ENCODE measurements at regions not wholly inside any gene's neighbourhood (a gene's known extent, or its start where the extent isn't known, plus 50 kb on each side); places are given as distances from the start of the nearest gene placed in this dataset.

DNA sequence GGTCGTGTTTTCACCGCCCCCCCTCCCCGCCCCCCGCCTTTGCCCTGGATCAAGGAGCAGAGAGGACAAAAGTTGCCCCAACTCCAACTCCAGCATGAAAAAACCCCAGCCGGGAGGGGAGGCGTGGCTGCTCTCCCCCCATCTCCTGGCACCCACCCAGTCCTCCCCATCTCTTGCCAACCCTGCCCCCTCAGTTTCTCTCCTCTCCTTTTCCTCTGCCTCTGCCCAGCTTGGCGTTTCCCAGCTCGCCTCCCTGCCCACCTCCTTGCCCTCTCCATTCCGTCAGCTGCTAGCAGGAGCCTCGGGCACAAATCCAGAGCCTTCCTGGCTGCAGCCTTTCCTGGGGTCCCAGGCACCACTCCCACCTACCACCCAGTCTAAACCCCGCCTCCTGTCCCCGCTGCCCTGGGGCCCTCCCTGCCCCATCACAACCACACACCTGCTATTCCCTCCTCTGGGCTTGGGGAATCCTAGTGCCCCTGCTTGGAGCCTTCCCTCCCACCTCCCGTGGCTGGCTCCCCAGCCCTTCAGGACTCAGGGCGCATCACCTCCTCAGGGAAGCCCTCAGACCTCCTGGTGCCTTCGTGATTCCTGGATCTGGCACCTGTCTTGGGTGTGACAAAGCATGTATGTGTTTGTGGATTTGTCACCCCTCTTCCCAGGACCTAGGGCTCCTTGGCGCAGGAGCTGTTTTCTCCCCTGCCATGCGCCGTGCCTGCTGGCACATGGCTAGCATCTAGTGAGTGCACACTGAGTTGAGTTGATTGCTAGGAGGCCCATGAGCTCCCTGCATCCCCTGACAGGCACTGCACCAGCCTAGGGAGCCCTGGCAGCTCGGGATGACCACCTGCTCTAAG lies 209.1 kb downstream of the TFCP2L1 start:
- DNase-seq (ENCODE audit: low spot score), result no peak

DNA sequence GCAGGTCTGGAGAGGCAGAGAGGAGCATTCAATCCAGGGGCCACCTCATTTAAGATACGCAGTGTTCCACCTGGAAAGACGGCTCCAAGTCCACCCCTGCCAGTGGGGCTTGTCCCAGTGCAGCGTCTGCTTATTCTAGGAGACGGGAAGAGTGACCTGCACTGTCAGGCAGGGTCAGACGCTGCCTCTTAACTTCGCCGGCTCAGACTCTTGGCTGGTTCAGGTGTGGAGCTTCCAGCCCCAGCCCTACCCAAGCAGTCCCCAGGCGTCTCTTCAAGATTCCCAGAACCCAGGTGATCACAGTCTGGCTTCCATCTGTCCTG lies 208.5 kb downstream of the TFCP2L1 start:
- DNase-seq (ENCODE audit: low spot score), result no peak

DNA sequence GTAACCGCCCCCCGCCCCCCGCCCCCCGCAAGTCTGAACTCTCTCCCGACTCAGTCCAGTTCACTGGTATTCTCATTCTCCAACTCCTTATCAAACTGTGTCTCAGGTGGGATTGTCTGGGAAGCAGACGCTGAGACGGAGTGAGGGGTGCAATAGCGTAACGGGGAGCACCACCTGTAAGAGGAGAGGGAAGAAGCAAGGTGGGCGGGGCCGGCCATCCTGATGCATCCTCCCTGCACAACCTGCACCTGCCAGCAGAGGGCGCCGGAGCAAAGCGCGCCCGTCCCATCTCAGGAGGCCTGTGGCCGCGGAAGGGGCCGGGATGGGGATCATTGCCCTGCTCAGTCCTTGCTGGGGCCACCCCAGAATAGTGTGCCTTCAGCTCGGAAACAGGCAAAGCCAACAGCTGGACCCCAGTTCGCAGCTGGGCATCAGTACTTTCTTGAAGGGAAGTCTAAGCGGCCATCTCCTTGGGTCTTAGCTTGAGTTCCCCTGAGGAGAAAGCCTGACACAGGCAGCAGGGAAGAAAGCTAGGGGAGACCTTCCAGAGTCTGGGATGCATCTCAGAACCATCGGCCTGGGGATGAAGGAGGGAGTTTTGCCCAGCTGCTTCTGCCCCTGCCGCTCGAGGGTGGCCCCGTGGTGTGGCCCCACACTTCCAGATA lies 208.0 kb downstream of the TFCP2L1 start:
- DNase-seq (ENCODE audit: low spot score), result peak; percentile 66

DNA sequence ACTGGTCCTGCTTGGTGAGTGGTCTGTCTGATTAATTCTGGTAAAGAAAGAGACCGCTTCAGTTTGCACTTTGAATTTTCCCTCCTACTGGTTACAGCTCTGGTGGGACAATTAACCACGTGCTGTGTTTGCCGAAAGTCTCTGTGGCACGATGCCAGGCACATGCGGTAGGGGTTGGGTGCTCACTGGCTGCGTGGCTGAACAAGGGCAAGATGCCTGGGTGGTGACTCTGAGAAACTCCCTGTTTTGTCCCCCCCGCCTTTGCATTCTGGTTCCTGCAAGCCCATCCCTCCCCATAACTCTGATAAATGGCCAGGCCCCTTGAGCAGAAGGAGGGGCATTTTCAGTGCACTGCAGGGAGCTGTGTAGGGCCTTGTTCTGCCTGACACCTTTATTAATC lies 206.1 kb downstream of the TFCP2L1 start:
- no peak for DNase-seq (ENCODE audit: low spot score)

DNA sequence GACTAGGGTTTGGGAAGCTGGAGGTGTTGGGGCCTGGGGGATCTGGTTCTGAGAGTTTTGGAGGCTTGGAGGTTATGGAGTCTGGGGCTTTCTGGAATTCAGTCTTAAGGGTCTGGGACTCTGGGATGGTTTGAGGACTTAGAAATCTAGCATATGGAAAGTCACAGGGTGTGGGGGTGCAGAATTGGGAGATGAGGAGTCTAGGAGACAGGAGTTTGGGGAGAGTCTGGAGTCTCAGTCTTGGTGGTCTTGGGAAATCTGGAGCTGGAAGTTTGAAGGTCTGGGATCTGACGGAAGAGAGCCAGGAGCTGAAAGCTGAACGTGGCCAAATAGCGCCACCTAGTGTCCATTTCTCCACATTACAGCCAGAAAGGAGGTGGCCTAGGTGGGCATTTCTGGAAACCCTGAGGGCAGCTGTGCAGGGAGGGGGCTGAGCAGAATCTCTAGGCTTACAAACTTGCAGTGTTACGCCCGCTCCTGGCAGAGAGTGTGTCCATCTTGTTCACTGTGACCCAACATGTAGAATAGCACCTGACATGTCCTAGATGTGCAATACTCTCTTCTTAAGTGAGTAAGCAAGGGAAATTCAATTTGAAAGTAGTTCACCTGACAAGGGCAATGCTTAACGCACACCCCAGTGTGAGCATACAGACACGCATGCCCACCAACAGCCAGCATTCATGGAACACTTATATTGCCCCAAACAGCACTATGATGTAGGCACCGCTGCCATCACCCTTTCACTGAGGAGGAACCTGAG lies 204.8 kb downstream of the TFCP2L1 start:
- DNase-seq (ENCODE audit: low spot score), result peak; percentile 51

DNA sequence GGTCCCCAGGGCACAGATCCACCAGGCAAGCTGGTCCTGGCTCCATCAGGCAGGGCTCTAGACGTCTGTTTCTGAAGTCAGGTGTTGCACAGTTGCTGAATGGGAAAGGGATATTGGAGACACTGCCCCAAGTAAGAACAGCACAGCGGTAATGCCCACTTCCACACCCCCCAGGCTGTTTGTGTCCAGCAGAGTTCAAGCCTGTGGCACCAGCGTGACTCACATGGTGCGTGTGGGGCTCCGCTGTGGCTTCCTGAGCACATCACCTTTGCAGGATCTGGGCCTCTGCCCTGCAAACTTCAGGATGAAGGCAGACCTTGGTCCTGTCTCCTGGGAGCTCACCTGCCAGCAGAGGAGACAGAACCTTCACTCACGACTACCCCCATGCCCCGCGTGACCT lies 203.3 kb downstream of the TFCP2L1 start:
- no peak for DNase-seq (ENCODE audit: low spot score)

DNA sequence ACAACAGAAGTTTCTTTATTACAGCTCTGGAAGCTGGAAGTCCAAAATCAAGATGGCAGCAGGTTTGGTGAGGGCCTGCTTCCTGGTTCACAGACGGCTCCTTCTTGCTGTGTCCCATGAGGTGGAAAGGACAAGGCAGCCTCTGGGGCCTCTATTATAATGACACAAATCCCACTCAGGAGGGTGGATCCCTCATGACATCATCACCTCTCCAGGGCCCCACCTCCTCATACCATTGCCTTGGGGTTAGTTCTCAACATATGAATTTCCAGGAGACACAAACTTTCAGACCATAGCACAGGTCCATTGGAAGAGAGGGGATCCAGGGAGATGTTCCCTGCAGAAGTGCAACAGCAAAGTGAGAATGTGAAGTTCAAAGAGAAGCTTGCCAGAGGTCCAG lies 202.8 kb downstream of the TFCP2L1 start:
- DNase-seq (ENCODE audit: low spot score), result no peak

DNA sequence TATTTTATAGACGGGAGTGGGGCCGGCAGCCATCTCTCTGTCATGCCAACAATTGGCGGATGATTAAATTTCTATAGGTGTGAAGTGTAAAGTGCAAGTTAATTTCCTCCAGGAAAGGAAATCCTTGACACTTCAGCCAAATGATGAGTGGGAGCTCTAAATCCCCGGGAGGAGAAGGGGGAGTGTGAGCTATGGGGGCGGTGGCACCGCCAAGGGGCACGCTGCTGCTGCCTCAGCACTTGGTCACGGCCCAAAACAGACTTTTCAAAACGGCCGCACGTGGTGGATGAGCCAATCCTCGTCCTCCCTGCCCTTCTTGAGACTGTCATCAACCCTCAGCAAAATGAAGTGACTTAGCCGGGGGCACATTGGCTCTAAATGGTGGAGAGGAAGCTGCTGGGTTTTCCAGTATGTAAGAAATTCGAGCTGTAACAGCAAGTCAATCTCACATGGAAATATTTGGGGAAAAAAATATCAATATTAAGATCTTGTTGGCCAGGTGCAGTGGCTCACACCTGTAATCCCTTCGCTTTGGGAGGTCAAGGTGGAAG lies 200.8 kb downstream of the TFCP2L1 start:
- DNase-seq (ENCODE audit: low spot score), result no peak

DNA sequence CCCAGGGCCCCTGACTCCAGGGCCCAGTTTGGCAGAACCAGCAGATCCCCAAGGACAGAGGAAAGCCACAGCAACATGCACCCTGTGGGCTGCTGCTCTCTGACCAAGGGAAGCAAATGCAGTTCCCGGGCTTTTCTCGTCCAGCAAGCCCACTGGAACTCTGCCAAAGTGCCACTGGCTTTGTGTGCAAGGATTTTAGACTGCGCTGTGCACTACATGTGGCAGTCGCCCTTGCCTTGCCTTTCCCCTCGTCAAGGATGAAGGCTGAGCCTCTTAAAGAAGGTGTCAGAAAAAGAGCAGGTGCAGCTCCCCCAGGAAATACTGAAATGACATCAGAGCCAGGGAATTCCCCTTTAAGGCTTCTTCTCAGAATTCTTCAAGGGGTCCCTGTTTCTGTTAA lies 199.2 kb downstream of the TFCP2L1 start:
- no peak for DNase-seq (ENCODE audit: low spot score)

DNA sequence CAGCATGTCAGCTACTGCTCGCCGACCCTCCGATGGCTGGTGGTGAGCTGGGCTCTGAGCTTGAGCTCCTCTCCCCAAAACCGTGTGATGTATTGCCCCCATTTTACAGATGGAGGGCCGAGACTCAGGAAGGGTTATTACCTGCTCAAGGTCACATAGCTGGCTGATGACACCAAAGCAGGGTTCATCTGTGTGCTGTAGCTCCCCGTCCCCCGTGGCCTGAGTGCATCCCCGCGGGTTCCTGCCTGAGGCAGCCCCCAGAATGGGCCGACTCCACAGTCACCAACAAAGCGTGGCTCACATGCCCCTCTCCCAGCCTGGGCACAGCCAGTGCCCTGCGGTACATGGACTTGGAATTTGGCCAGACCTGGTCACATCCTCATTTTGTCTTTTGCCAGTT lies 198.6 kb downstream of the TFCP2L1 start:
- no peak for DNase-seq (ENCODE audit: low spot score)

DNA sequence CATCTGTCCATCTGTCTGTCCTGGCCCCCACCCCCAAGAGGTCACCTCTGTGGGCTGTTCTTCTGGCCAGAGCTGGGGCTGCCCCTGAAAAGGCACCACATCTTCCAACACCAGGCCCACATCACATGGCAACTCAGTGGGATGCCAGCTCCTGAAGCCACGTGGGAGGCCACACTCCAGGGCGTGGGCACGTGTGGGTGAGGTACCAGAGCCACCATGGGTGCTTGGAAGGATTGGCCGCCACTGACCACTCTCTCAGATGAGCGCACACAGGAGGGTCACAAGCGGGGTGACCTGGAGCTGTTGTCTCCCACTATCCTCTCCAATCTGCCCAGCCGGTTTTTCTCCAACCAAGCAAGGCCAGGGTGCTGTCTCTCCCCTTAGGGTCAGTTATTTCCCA lies 197.9 kb downstream of the TFCP2L1 start:
- no peak for DNase-seq (ENCODE audit: low spot score)

DNA sequence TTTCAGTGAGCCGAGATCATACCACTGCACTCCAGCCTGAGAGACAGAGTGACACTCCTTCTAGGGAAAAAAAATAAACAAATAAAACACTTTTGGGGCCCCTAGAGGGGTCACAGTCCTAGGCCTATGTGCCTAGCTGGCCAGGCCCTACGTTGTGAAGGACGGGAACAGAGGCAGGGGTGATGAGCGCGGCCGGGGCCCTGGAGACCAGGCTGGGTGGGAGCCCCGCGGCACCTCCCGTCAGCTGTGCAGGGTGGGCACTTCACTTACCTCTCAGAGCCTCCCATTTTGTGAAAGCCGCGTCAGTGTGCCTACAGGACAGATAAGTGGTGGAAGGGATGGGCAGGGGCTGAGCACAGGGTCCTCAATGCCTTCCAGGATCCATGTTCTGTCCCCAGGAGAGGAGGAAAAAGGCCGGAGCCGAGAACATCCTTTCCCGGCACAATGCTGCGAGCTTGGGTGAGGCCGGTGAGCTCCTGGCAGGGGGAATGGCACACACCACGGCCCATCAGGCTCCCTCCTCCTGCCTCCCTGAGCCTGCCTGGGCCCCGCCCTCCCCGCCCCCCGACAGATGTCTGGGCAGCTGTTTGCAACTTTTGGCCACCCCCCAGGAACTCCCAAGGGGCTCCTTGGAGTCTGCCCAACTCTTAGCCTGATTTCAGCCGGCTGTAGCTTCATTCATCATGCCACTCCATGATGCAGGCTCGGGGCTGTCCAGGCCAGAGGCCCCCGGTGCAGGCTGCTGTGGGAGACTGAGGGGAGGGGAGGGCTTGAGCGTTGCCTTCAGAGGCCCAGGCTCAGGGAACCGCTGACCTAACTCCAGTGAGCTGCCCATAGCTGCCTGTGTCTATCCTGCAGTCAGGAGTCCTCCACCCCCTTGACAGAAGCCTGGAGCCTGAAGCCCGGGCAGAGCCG lies 196.5 kb downstream of the TFCP2L1 start:
- DNase-seq (ENCODE audit: low spot score), result no peak

DNA sequence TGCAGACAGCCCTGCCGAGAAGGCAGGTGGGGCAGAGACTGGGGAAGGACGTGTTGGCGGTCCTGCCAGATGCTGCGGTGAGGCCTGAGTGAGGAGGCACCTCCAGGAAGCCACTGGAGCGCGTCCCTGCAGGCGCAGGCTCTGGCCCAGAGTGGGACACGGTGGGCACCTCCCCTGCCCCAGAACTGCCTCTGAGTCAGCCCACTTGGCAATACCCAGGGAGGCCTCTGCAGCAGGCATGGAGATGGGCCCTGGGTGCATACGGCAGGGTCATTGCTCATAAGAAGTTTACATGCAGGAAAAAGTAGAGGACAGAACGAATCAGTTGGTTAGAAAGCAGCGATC lies 195.9 kb downstream of the TFCP2L1 start:
- DNase-seq (ENCODE audit: low spot score), result no peak

DNA sequence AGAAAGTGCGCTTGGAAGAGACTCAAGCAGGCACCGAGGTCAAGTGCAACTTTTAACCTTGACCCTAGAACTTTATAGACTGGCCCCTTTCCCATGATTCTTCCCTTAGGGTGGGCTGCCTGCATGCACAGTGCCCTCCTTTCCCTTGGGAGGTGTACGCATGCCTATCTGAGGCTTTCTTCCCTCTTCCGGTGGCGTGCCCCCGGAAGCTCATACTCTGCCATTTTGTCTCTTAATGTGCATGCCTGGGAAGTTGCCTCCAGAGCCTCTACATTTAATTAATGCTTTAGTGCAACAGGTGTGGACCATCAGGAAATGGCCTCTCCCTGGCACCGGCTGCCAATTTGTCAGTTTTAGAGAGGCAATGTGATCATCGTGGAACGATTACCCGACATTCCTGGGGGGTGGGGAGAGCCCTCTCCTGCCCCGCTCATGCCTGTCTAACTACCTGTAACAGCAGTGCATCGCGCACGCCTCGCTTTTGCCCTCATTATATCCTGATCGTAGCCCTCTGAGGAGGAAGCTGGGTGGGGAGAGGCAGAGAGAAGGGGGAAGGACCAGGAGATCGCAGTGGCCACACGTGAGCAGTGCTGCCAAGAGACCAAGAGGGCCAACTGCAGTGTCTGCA lies 194.8 kb downstream of the TFCP2L1 start:
- DNase-seq (ENCODE audit: low spot score), result no peak

DNA sequence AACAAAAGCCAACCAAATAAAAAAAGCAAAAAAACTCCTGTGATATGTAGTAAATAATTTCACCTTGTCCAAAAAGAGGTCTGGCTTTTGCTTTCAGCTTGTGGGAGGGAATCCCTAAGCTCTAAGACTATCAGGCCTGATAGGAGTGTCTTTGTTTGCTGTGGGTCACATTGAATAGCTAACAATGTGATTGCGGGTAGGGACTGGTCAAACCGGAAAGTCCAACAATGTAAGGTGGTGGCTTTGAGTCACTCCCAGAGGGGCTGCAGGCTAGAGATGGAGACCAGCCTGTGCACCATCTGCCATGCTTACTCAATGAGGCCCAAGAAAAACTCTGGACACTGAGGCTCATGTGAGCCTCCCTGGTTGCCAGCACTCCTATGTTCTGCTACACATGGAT lies 192.9 kb downstream of the TFCP2L1 start:
- DNase-seq (ENCODE audit: low spot score), result no peak

DNA sequence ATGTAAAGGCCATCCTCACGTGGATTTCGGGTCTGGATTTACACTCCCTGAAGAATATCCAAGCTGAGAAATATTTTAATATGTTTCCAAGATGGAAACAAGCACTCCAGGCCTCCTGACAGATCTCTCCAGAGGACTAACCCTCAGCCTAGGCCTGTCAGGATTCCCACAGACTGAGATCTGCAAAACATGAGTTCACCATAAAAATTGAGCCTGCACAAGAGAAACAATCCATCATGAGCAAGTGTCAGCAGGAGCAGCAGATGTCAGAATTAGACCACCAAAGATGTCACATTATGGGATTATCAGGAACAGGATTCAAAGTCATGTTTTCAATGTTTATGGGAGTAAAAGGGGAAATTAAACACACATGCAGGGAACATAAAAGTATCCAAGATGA lies 191.3 kb downstream of the TFCP2L1 start:
- no peak for DNase-seq (ENCODE audit: low spot score)

DNA sequence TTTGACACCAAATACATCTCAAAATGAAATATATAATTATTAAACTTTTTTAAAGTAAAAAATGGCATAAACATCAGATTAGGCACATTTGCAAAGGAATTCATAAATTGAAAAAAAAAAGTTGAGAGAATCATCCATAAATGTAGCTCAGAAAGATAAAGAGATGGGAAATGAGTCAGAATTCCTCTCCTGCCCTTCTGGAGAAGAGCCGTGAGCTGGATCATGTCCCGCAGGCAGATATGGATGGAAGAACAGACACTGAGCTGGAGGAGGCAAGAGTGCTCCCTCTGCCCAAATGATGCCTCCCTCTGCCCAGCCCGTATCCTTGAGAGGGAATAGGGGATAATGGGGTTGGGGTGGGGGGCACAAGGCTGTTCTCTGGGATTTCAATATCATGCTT lies 190.9 kb downstream of the TFCP2L1 start:
- no peak for DNase-seq (ENCODE audit: low spot score)

DNA sequence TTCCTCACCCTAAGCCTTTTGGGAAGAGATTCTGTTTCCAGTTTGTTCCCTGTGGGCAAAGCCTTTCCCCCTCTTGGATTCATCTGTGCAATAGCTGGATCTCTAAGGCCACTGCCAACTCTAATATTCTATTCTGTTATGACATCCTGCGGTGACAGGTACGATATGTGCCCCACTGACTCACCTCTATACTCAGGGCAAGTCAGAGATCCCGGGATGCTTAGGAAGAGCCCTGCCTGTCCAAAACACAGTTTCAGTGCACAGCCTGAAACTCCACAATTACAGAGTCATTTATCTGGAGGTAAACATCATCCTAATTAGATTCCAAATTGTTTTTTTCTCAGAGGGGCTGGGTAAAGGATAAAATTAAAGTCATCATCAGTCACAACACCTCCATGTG lies 190.2 kb downstream of the TFCP2L1 start:
- DNase-seq (ENCODE audit: low spot score), result no peak

DNA sequence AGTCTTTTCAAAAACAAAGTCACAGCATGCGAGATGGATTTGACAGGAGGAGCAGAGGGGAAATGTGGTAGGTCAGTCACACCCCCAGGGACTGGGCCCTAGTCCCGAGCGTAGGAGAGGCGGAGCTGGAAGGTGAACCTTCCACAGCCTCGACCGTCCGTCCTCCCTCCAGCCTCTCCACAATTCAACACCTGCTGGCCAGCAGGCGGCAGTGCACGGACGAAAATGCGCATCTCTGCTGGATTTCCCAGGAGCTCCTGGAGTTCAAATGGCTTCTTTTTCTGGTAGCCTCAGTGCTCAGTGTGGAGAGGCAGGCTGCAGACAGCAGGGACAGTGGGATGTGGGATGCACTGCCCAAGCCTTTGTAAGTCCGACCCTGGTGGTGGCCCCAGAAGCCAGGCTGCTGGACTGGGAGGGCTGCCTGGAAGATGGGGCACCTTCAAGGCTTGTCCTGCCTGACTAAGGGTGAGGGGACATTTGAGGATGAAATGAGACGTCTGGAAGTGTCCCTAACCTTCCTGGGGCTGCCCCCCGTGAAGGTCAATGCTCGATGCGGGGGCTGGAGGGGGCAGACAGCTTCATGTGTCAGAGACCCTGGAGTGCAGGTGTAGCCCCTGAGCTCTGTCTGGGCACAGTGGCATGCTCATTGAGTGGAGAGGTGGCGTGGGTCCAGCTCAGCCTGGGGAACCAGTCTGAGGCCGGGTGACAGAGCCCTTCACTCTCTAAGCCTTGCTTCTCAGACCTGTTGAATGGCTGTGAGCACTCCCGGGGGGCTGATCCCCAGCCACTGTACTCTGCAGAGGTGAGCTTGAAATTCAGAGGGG lies 189.5 kb downstream of the TFCP2L1 start:
- peak; percentile 51 for DNase-seq (ENCODE audit: low spot score)

DNA sequence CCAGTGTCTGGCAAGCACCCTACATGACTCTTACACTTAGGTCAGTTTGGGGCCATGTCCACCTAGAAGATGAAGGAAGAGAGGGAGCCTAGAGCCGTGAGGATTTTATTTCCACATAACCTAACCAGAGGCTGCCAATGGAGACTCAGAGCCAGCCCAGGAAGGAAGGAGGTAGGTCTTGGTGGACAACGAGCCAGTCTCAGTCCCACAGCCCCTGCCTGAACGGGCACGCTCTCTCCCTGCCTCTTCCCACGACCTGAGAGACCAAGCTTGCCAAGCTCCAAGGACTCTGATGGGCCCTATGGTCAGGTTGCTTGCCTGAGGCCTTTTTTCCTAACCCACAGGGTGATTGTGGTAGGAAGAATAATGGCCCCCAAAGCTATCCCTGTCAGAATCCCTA lies 188.4 kb downstream of the TFCP2L1 start:
- no peak for DNase-seq (ENCODE audit: low spot score)

DNA sequence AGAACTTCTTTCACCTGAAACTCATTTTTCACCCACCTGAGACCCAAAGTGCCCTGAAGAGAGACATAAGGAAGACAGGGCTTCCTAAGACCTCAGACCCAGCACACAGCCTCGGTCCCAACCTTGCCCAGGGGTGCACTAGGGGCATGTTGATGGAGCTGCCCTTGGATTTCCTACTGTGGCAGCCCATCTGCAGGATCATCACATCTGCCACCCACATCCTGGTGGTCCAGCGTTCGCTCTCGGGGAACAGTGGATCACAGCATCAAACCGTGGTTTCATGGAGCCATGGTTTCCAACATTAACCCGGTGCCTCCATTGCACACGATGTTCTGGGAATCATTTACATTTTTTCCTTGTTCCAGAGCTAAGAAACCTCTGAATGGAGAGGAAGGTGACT lies 186.4 kb downstream of the TFCP2L1 start:
- no peak for DNase-seq (ENCODE audit: low spot score)
